ENCODE measurements at regions not wholly inside any gene's neighbourhood (a gene's known extent, or its start where the extent isn't known, plus 50 kb on each side); places are given as distances from the start of the nearest gene placed in this dataset.
A peak's percentile ranks its signal among the peaks of the same experiment; 100 is the strongest.

GRCh38 chr9:87324613-87325194 is 173.0 kb upstream of the DAPK1 start:
- ChIA-PET POLR2A (no interaction called here), CTCF (interaction anchor here (1.4 to 3.0 kb wide), 3 partner anchors 377 to 911 kb away, joined by 6 to 9 read pairs (median 7); partner anchors contain the start of gene GAS1)
- Mint-ChIP-seq H3K36me3 (no peaks in the 10 kb centered on the region), H3K27ac (no peak overlapping the region), H3K27me3 (peaks cover 6 to 8% of the 10 kb centered on the region in 2 donors), H3K4me1 (peaks cover 0 to 3% (median 0%) of the 10 kb centered on the region in 3 donors), H3K4me3 (no peak overlapping the region), H3K9me3 (no peaks in the 10 kb centered on the region)
- Histone ChIP-seq H3K36me3 (ENCODE audit: insufficient read depth, low read length) (no peaks in the 10 kb centered on the region), H3K27me3 (ENCODE audit: insufficient read depth, low read length, poor library complexity, severe bottlenecking) (no peaks in the 10 kb centered on the region), H3K9me3 (ENCODE audit: low read length) (no peaks in the 10 kb centered on the region), H3K4me1 (ENCODE audit: insufficient read depth, low read length) (no peaks in the 10 kb centered on the region), H3K27ac (ENCODE audit: low read depth, low read length) (no peak overlapping the region), H3K4me3 (ENCODE audit: low read length) (no peak overlapping the region)
- peak in 2 of 5 donors; percentile 14 to 18 for DNase-seq

DNA sequence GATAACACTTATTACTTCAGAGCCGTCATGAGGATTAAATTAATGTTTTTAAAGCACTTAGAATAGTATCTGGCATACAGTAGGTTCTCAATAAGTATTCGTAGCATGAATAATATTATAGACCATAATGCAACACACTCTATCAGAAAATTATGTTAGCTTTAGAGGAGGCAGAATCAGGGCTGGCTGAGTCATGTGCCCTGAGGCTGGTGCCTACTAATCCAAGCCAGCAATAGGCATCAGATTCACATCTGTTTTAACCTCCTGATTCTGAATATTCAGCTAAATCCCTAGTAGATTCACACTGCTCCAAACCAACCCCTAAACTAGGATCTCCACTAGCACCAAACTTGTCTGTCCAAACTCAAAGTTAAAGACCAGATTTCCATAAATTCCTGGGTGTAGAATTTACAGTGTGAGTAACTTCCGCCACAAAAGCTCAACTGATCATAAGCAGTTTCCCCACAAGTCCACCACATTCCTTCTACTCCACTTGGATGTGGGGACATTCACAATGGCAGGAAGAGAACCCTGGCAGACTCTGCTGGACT is 170.0 kb upstream of the DAPK1 start:
- H3K4me1 ChIP-seq (ENCODE audit: insufficient read depth, low read length) = no peaks in the 10 kb centered on the region
- no peak overlapping the region for H3K27ac Mint-ChIP-seq

DNA sequence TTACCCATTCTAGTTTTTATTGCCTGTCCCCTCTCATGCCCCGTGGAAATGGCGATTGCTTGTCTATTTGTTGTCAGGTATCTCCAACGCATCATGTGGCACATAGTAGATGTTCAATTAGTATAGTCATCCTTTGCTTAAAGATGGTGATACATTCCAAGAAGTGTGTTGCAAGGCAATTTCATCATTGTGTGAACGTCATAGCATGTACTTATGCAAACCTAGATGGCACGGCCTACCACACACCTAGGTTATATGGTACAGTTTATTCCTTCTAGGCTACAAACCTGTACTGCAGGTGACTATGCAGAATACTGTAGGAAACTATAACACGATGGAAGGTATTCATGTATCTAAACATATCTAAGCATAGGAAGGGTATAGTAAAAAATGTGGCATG is 163.9 kb upstream of the DAPK1 start:
- Histone ChIP-seq H3K27ac (ENCODE audit: low read depth, low read length) (no peak overlapping the region), H3K9me3 (ENCODE audit: low read length) (no peaks in the 10 kb centered on the region), H3K27me3 (ENCODE audit: insufficient read depth, low read length, poor library complexity, severe bottlenecking) (peaks cover 5% of the 10 kb centered on the region), H3K36me3 (ENCODE audit: insufficient read depth, low read length) (no peaks in the 10 kb centered on the region), H3K4me1 (ENCODE audit: insufficient read depth, low read length) (peaks cover 5% of the 10 kb centered on the region), H3K4me3 (ENCODE audit: low read length) (no peak overlapping the region)
- H3K4me1 Mint-ChIP-seq = peaks cover 11 to 12% (median 11%) of the 10 kb centered on the region in 3 donors
- DNase-seq = no peak
- ChIA-PET POLR2A (no interaction called here), CTCF (no interaction called here)
- H3K4me3 Mint-ChIP-seq = no peak overlapping the region
- H3K27ac Mint-ChIP-seq = no peak overlapping the region
- H3K27me3 Mint-ChIP-seq = peaks cover 23 to 34% of the 10 kb centered on the region in 2 donors
- peaks cover 2 to 9% (median 7%) of the 10 kb centered on the region in 5 donors for H3K9me3 Mint-ChIP-seq
- peaks cover 0 to 5% (median 0%) of the 10 kb centered on the region in 3 donors for H3K36me3 Mint-ChIP-seq

More for the DNA sequence above, 170.0 kb upstream of the DAPK1 start:
- no peaks in the 10 kb centered on the region for H3K27me3 ChIP-seq (ENCODE audit: insufficient read depth, low read length, poor library complexity, severe bottlenecking)
- no peak for DNase-seq
- ChIA-PET POLR2A (no interaction called here), CTCF (no interaction called here)
- H3K36me3 ChIP-seq (ENCODE audit: insufficient read depth, low read length) = no peaks in the 10 kb centered on the region
- Mint-ChIP-seq H3K4me1 (peaks cover 0 to 3% (median 0%) of the 10 kb centered on the region in 3 donors), H3K36me3 (peaks cover 0 to 5% (median 0%) of the 10 kb centered on the region in 3 donors), H3K9me3 (peaks cover 2 to 9% (median 7%) of the 10 kb centered on the region in 5 donors), H3K4me3 (no peak overlapping the region), H3K27me3 (peaks cover 6 to 10% of the 10 kb centered on the region in 2 donors)
- H3K27ac ChIP-seq (ENCODE audit: low read depth, low read length) = no peak overlapping the region
- no peak overlapping the region for H3K4me3 ChIP-seq (ENCODE audit: low read length)
- H3K9me3 ChIP-seq (ENCODE audit: low read length) = no peaks in the 10 kb centered on the region

GRCh38 chr9:87334366-87334765 is 163.3 kb upstream of the DAPK1 start:
- DNase-seq = no peak
- H3K9me3 ChIP-seq (ENCODE audit: low read length) = no peaks in the 10 kb centered on the region
- ChIA-PET POLR2A (no interaction called here), CTCF (no interaction called here)
- H3K4me3 Mint-ChIP-seq = no peak overlapping the region
- H3K9me3 Mint-ChIP-seq = peaks cover 2 to 9% (median 7%) of the 10 kb centered on the region in 5 donors
- no peak overlapping the region for H3K4me3 ChIP-seq (ENCODE audit: low read length)
- peaks cover 5% of the 10 kb centered on the region for H3K27me3 ChIP-seq (ENCODE audit: insufficient read depth, low read length, poor library complexity, severe bottlenecking)
- H3K4me1 Mint-ChIP-seq = peaks cover 11 to 12% (median 11%) of the 10 kb centered on the region in 3 donors
- no peak overlapping the region for H3K27ac ChIP-seq (ENCODE audit: low read depth, low read length)
- peaks cover 18 to 35% of the 10 kb centered on the region in 2 donors for H3K27me3 Mint-ChIP-seq
- H3K27ac Mint-ChIP-seq = no peak overlapping the region
- H3K36me3 Mint-ChIP-seq = peaks cover 0 to 5% (median 0%) of the 10 kb centered on the region in 3 donors
- H3K4me1 ChIP-seq (ENCODE audit: insufficient read depth, low read length) = peaks cover 5% of the 10 kb centered on the region
- no peaks in the 10 kb centered on the region for H3K36me3 ChIP-seq (ENCODE audit: insufficient read depth, low read length)

DNA sequence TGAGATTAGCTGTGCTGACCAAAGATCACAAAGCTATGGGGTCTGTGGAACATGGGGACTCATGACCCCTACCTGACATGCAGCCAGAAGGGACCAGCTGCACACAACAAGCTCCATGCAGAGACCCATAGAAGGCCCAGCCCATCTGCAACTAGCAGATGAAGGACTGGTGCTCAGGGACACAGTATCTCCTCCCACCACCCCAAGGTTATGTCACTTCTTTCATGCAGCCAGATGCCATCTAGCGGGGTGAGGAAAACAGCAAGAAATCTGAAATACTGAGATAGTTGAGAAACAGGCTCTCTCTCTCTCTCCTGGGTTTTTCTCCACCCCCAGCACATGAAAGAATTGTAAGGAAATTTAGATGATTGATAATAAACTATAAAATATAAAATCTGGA is 161.3 kb upstream of the DAPK1 start:
- H3K9me3 Mint-ChIP-seq = peaks cover 0 to 3% (median 0%) of the 10 kb centered on the region in 5 donors
- no peak overlapping the region for H3K4me3 Mint-ChIP-seq
- Histone ChIP-seq H3K36me3 (ENCODE audit: insufficient read depth, low read length) (no peaks in the 10 kb centered on the region), H3K27ac (ENCODE audit: low read depth, low read length) (no peak overlapping the region), H3K4me3 (ENCODE audit: low read length) (no peak overlapping the region), H3K9me3 (ENCODE audit: low read length) (no peaks in the 10 kb centered on the region), H3K27me3 (ENCODE audit: insufficient read depth, low read length, poor library complexity, severe bottlenecking) (peaks cover 5% of the 10 kb centered on the region), H3K4me1 (ENCODE audit: insufficient read depth, low read length) (peaks cover 5% of the 10 kb centered on the region)
- ChIA-PET POLR2A (no interaction called here), CTCF (no interaction called here)
- no peaks in the 10 kb centered on the region for H3K36me3 Mint-ChIP-seq
- DNase-seq = no peak
- H3K27me3 Mint-ChIP-seq = peaks cover 18 to 34% of the 10 kb centered on the region in 2 donors
- peaks cover 11 to 12% (median 11%) of the 10 kb centered on the region in 3 donors for H3K4me1 Mint-ChIP-seq
- H3K27ac Mint-ChIP-seq = no peak overlapping the region

- CTCF ChIA-PET = interaction anchor here (1.5 kb wide), 1 partner anchor 890 kb away, joined by 3 read pairs; no protein-coding TSS in a partner anchor
- Mint-ChIP-seq H3K36me3 (no peaks in the 10 kb centered on the region), H3K9me3 (peaks cover 0 to under 1% (median 0%) of the 10 kb centered on the region in 5 donors), H3K27me3 (peaks cover 18 to 36% of the 10 kb centered on the region in 2 donors), H3K4me3 (peak overlapping the region in 6 of 7 donors; percentile 47 to 80 (median 73)), H3K4me1 (peaks cover 11 to 12% (median 11%) of the 10 kb centered on the region in 3 donors), H3K27ac (no peak overlapping the region)
- no peaks in the 10 kb centered on the region for H3K36me3 ChIP-seq (ENCODE audit: insufficient read depth, low read length)
- POLR2A ChIA-PET = no interaction called here
- peak in 1 of 5 donors; percentile 4 for DNase-seq
- H3K27ac ChIP-seq (ENCODE audit: low read depth, low read length) = no peak overlapping the region
- peaks cover 5% of the 10 kb centered on the region for H3K4me1 ChIP-seq (ENCODE audit: insufficient read depth, low read length)
- H3K4me3 ChIP-seq (ENCODE audit: low read length) = peak overlapping the region; percentile 5
- H3K27me3 ChIP-seq (ENCODE audit: insufficient read depth, low read length, poor library complexity, severe bottlenecking) = peaks cover 5% of the 10 kb centered on the region
- H3K9me3 ChIP-seq (ENCODE audit: low read length) = no peaks in the 10 kb centered on the region
Observed at GRCh38 chr9:87336914-87337333, 160.7 kb upstream of the DAPK1 start.

- Histone ChIP-seq H3K27me3 (ENCODE audit: insufficient read depth, low read length, poor library complexity, severe bottlenecking) (peaks cover 5% of the 10 kb centered on the region), H3K4me3 (ENCODE audit: low read length) (peak overlapping the region; percentile 5), H3K36me3 (ENCODE audit: insufficient read depth, low read length) (no peaks in the 10 kb centered on the region), H3K4me1 (ENCODE audit: insufficient read depth, low read length) (peaks cover 5% of the 10 kb centered on the region), H3K27ac (ENCODE audit: low read depth, low read length) (no peak overlapping the region), H3K9me3 (ENCODE audit: low read length) (no peaks in the 10 kb centered on the region)
- peak overlapping the region in 6 of 7 donors; percentile 65 to 80 (median 73) for H3K4me3 Mint-ChIP-seq
- CTCF ChIA-PET = interaction anchor here (1.5 kb wide), 1 partner anchor 891 kb away, joined by 3 read pairs; no protein-coding TSS in a partner anchor
- no peaks in the 10 kb centered on the region for H3K36me3 Mint-ChIP-seq
- H3K27me3 Mint-ChIP-seq = peaks cover 18 to 40% of the 10 kb centered on the region in 2 donors
- no peaks in the 10 kb centered on the region for H3K9me3 Mint-ChIP-seq
- H3K4me1 Mint-ChIP-seq = peaks cover 11 to 12% (median 11%) of the 10 kb centered on the region in 3 donors
- H3K27ac Mint-ChIP-seq = peak overlapping the region in 1 of 8 donors; percentile 42
- POLR2A ChIA-PET = no interaction called here
- DNase-seq = no peak
Observed at GRCh38 chr9:87337335-87338087, 160.2 kb upstream of the DAPK1 start.
